ENCODE measurements at regions not wholly inside any gene's neighbourhood (a gene's known extent, or its start where the extent isn't known, plus 50 kb on each side); places are given as distances from the start of the nearest gene placed in this dataset.

GRCh38 chr6:133814797-133815196 is 74.1 kb upstream of the TCF21 start:
- no peak for DNase-seq (ENCODE audit: low read depth)
- Histone ChIP-seq H3K36me3 (ENCODE audit: control insufficient read depth, insufficient read depth, low read length) (no peaks in the 10 kb centered on the region), H3K4me3 (ENCODE audit: low read depth, low read length) (no peak overlapping the region), H3K27me3 (ENCODE audit: control insufficient read depth, insufficient read depth, low read length) (no peaks in the 10 kb centered on the region)
- ChIA-PET CTCF (interaction anchor here (1.8 to 1.9 kb wide), 2 partner anchors 9 to 101 kb away, joined by 4 to 7 read pairs; no protein-coding TSS in a partner anchor), POLR2A (no interaction called here)
- TF ChIP-seq CTCF (IDR thresholded peaks at IDR 0.05; ENCODE audit: insufficient read depth, low read depth, low read length), result no peak

GRCh38 chr6:133815313-133815712 is 73.6 kb upstream of the TCF21 start:
- CTCF ChIA-PET, result interaction anchor here (1.8 to 1.9 kb wide), 2 partner anchors 8 to 101 kb away, joined by 4 to 7 read pairs; no protein-coding TSS in a partner anchor
- no peak for TF ChIP-seq CTCF (IDR thresholded peaks at IDR 0.05; ENCODE audit: insufficient read depth, low read depth, low read length)
- H3K4me3 ChIP-seq (ENCODE audit: low read depth, low read length), result no peak overlapping the region
- no peak for DNase-seq (ENCODE audit: low read depth)
- no peaks in the 10 kb centered on the region for H3K27me3 ChIP-seq (ENCODE audit: control insufficient read depth, insufficient read depth, low read length)
- no peaks in the 10 kb centered on the region for H3K36me3 ChIP-seq (ENCODE audit: control insufficient read depth, insufficient read depth, low read length)
- POLR2A ChIA-PET, result no interaction called here

GRCh38 chr6:133816171-133816570 is 72.7 kb upstream of the TCF21 start:
- ChIA-PET CTCF (interaction anchor here (1.3 to 1.9 kb wide), 3 partner anchors 14 to 100 kb away, joined by 3 to 4 read pairs (median 4); no protein-coding TSS in a partner anchor), POLR2A (no interaction called here)
- TF ChIP-seq CTCF (IDR thresholded peaks at IDR 0.05; ENCODE audit: insufficient read depth, low read depth, low read length), result no peak
- no peaks in the 10 kb centered on the region for H3K27me3 ChIP-seq (ENCODE audit: control insufficient read depth, insufficient read depth, low read length)
- DNase-seq (ENCODE audit: low read depth), result no peak
- H3K36me3 ChIP-seq (ENCODE audit: control insufficient read depth, insufficient read depth, low read length), result no peaks in the 10 kb centered on the region
- H3K4me3 ChIP-seq (ENCODE audit: low read depth, low read length), result no peak overlapping the region

- Histone ChIP-seq H3K27me3 (ENCODE audit: control insufficient read depth, insufficient read depth, low read length) (no peaks in the 10 kb centered on the region), H3K4me3 (ENCODE audit: low read depth, low read length) (no peak overlapping the region), H3K36me3 (ENCODE audit: control insufficient read depth, insufficient read depth, low read length) (no peaks in the 10 kb centered on the region)
- peak; percentile 57 for TF ChIP-seq CTCF (IDR thresholded peaks at IDR 0.05; ENCODE audit: insufficient read depth, low read depth, low read length)
- DNase-seq (ENCODE audit: low read depth), result no peak
- ChIA-PET POLR2A (no interaction called here), CTCF (interaction anchor here (0.9 to 2.5 kb wide), 3 partner anchors 12 to 248 kb away, joined by 3 to 9 read pairs (median 4); no protein-coding TSS in a partner anchor)
Observed at GRCh38 chr6:133817460-133818047, 71.4 kb upstream of the TCF21 start.

- ChIA-PET CTCF (interaction anchor here (0.5 to 2.5 kb wide), 3 partner anchors 12 to 249 kb away, joined by 3 to 9 read pairs (median 3); no protein-coding TSS in a partner anchor), POLR2A (no interaction called here)
- TF ChIP-seq CTCF (IDR thresholded peaks at IDR 0.05; ENCODE audit: insufficient read depth, low read depth, low read length), result no peak
Observed at GRCh38 chr6:133818320-133818719, 70.6 kb upstream of the TCF21 start.

More at GRCh38 chr6:133818320-133818719, 70.6 kb upstream of the TCF21 start:
- no peaks in the 10 kb centered on the region for H3K36me3 ChIP-seq (ENCODE audit: control insufficient read depth, insufficient read depth, low read length)
- no peak for DNase-seq (ENCODE audit: low read depth)
- no peak overlapping the region for H3K4me3 ChIP-seq (ENCODE audit: low read depth, low read length)
- no peaks in the 10 kb centered on the region for H3K27me3 ChIP-seq (ENCODE audit: control insufficient read depth, insufficient read depth, low read length)

Data from BJ (cell line).